ENCODE measurements at regions not wholly inside any gene's neighbourhood (a gene's known extent, or its start where the extent isn't known, plus 50 kb on each side); places are given as distances from the start of the nearest gene placed in this dataset.

GRCh38 chr2:147110317-147110716 is 734.5 kb upstream of the ACVR2A start:
- H3K4me1 Mint-ChIP-seq (ENCODE audit: low read depth) = no peaks in the 10 kb centered on the region
- DNase-seq (ENCODE audit: low spot score) = no peak

GRCh38 chr2:147109291-147109690 is 735.5 kb upstream of the ACVR2A start:
- Mint-ChIP-seq H3K4me3 (ENCODE audit: unreplicated experiment) (no peak overlapping the region), H3K4me1 (ENCODE audit: low read depth) (no peaks in the 10 kb centered on the region), H3K27ac (ENCODE audit: unreplicated experiment) (no peak overlapping the region), H3K9me3 (ENCODE audit: low read depth) (peaks cover 3% of the 10 kb centered on the region), H3K36me3 (ENCODE audit: low read depth) (no peaks in the 10 kb centered on the region), H3K27me3 (ENCODE audit: low read depth) (peaks cover 2% of the 10 kb centered on the region)
- DNase-seq (ENCODE audit: low spot score) = no peak
- TF ChIP-seq CTCF (IDR thresholded peaks at IDR 0.05) = no peak

More at GRCh38 chr2:147110317-147110716, 734.5 kb upstream of the ACVR2A start:
- H3K27ac Mint-ChIP-seq (ENCODE audit: unreplicated experiment) = no peak overlapping the region
- H3K27me3 Mint-ChIP-seq (ENCODE audit: low read depth) = peaks cover 2% of the 10 kb centered on the region
- H3K36me3 Mint-ChIP-seq (ENCODE audit: low read depth) = no peaks in the 10 kb centered on the region
- H3K4me3 Mint-ChIP-seq (ENCODE audit: unreplicated experiment) = no peak overlapping the region
- H3K9me3 Mint-ChIP-seq (ENCODE audit: low read depth) = peaks cover 3% of the 10 kb centered on the region
- TF ChIP-seq CTCF (IDR thresholded peaks at IDR 0.05) = no peak

GRCh38 chr2:147108548-147108947 is 736.3 kb upstream of the ACVR2A start:
- no peak overlapping the region for H3K27ac Mint-ChIP-seq (ENCODE audit: unreplicated experiment)
- peaks cover 3% of the 10 kb centered on the region for H3K9me3 Mint-ChIP-seq (ENCODE audit: low read depth)
- no peak for DNase-seq (ENCODE audit: low spot score)

GRCh38 chr2:147101941-147102790 is 742.7 kb upstream of the ACVR2A start:
- Mint-ChIP-seq H3K36me3 (ENCODE audit: low read depth) (no peaks in the 10 kb centered on the region), H3K4me1 (ENCODE audit: low read depth) (no peaks in the 10 kb centered on the region), H3K27me3 (ENCODE audit: low read depth) (no peaks in the 10 kb centered on the region), H3K9me3 (ENCODE audit: low read depth) (peaks cover 3% of the 10 kb centered on the region), H3K27ac (ENCODE audit: unreplicated experiment) (no peak overlapping the region), H3K4me3 (ENCODE audit: unreplicated experiment) (no peak overlapping the region)
- DNase-seq (ENCODE audit: low spot score) = no peak
- no peak for TF ChIP-seq CTCF (IDR thresholded peaks at IDR 0.05)

More at GRCh38 chr2:147108548-147108947, 736.3 kb upstream of the ACVR2A start:
- no peaks in the 10 kb centered on the region for H3K36me3 Mint-ChIP-seq (ENCODE audit: low read depth)
- H3K4me3 Mint-ChIP-seq (ENCODE audit: unreplicated experiment) = no peak overlapping the region
- TF ChIP-seq CTCF (IDR thresholded peaks at IDR 0.05) = no peak
- H3K4me1 Mint-ChIP-seq (ENCODE audit: low read depth) = no peaks in the 10 kb centered on the region
- H3K27me3 Mint-ChIP-seq (ENCODE audit: low read depth) = peaks cover 2% of the 10 kb centered on the region

- TF ChIP-seq CTCF (IDR thresholded peaks at IDR 0.05) = no peak
- H3K4me3 Mint-ChIP-seq (ENCODE audit: unreplicated experiment) = no peak overlapping the region
- no peak overlapping the region for H3K27ac Mint-ChIP-seq (ENCODE audit: unreplicated experiment)
- no peaks in the 10 kb centered on the region for H3K27me3 Mint-ChIP-seq (ENCODE audit: low read depth)
- no peaks in the 10 kb centered on the region for H3K9me3 Mint-ChIP-seq (ENCODE audit: low read depth)
- no peaks in the 10 kb centered on the region for H3K4me1 Mint-ChIP-seq (ENCODE audit: low read depth)
- DNase-seq (ENCODE audit: low spot score) = no peak
- H3K36me3 Mint-ChIP-seq (ENCODE audit: low read depth) = no peaks in the 10 kb centered on the region
These were observed 744.3 kb upstream of the ACVR2A start for GRCh38 chr2:147100406-147101035.
